NCI-H187 treated with DMSO at 0.1 percent for 48 hours (cell line): ENCODE measurements at regions not wholly inside any gene's neighbourhood (a gene's known extent, or its start where the extent isn't known, plus 50 kb on each side); places are given as distances from the start of the nearest gene placed in this dataset.

Source experiments
- DNase-seq: peaks from one replicate; lab custom pipeline; 2025; lab: John Stamatoyannopoulos, UW

GRCh38 chr7:25752967-25753791 is 398.8 kb upstream of the NFE2L3 start:
- no peak for DNase-seq

- DNase-seq: no peak
Measured at GRCh38 chr7:25753837-25754236, 398.2 kb upstream of the NFE2L3 start.

GRCh38 chr7:25754333-25754732 is 397.7 kb upstream of the NFE2L3 start:
- no peak for DNase-seq

- DNase-seq: no peak
Measured at GRCh38 chr7:25754751-25755150, 397.2 kb upstream of the NFE2L3 start.

GRCh38 chr7:25756601-25757000 is 395.4 kb upstream of the NFE2L3 start:
- no peak for DNase-seq

- DNase-seq: peak; percentile 82
Measured at GRCh38 chr7:25758559-25758958, 393.4 kb upstream of the NFE2L3 start.

GRCh38 chr7:25759286-25759685 is 392.7 kb upstream of the NFE2L3 start:
- no peak for DNase-seq

- no peak for DNase-seq
Measured at GRCh38 chr7:25759748-25760147, 392.2 kb upstream of the NFE2L3 start.

GRCh38 chr7:25762511-25763462 is 389.2 kb upstream of the NFE2L3 start:
- no peak for DNase-seq

GRCh38 chr7:25763463-25763860 is 388.5 kb upstream of the NFE2L3 start:
- no peak for DNase-seq

- DNase-seq: no peak
Measured at GRCh38 chr7:25765110-25765655, 386.8 kb upstream of the NFE2L3 start.

- DNase-seq: no peak
Measured at GRCh38 chr7:25770235-25770634, 381.8 kb upstream of the NFE2L3 start.

GRCh38 chr7:25770670-25771069 is 381.3 kb upstream of the NFE2L3 start:
- DNase-seq: no peak

- DNase-seq: no peak
Measured at GRCh38 chr7:25771491-25771890, 380.5 kb upstream of the NFE2L3 start.

GRCh38 chr7:25772802-25773201 is 379.2 kb upstream of the NFE2L3 start:
- DNase-seq: no peak

GRCh38 chr7:25774675-25775074 is 377.3 kb upstream of the NFE2L3 start:
- no peak for DNase-seq

- DNase-seq: no peak
Measured at GRCh38 chr7:25775570-25775969, 376.4 kb upstream of the NFE2L3 start.

- DNase-seq: no peak
Measured at GRCh38 chr7:25775999-25776743, 375.8 kb upstream of the NFE2L3 start.

GRCh38 chr7:25776744-25777123 is 375.3 kb upstream of the NFE2L3 start:
- no peak for DNase-seq

- DNase-seq: peak; percentile 96
Measured at GRCh38 chr7:25777969-25778708, 373.9 kb upstream of the NFE2L3 start.

GRCh38 chr7:25779002-25779546 is 372.9 kb upstream of the NFE2L3 start:
- no peak for DNase-seq
